SH-SY5Y (cell line): ENCODE measurements at regions not wholly inside any gene's neighbourhood (a gene's known extent, or its start where the extent isn't known, plus 50 kb on each side); places are given as distances from the start of the nearest gene placed in this dataset.

Experiments used
- GATA2 ChIP-seq: IDR thresholded peaks from 2 replicates; pipeline ENCODE4 v1.6.1; 2011; ENCODE audit warnings: mild to moderate bottlenecking, low read depth, low read length
- GATA3 ChIP-seq: IDR thresholded peaks from 2 replicates; pipeline ENCODE4 v1.6.1; 2011; ENCODE audit warnings: low read depth, mild to moderate bottlenecking, low read length, moderate library complexity

- TF ChIP-seq GATA2 (no peak), GATA3 (no peak)
These were observed 103.0 kb upstream of the TEX51 start for GRCh38 chr2:126795656-126796055.

- TF ChIP-seq GATA3 (no peak), GATA2 (no peak)
These were observed 101.6 kb upstream of the TEX51 start for GRCh38 chr2:126796931-126797621.

DNA sequence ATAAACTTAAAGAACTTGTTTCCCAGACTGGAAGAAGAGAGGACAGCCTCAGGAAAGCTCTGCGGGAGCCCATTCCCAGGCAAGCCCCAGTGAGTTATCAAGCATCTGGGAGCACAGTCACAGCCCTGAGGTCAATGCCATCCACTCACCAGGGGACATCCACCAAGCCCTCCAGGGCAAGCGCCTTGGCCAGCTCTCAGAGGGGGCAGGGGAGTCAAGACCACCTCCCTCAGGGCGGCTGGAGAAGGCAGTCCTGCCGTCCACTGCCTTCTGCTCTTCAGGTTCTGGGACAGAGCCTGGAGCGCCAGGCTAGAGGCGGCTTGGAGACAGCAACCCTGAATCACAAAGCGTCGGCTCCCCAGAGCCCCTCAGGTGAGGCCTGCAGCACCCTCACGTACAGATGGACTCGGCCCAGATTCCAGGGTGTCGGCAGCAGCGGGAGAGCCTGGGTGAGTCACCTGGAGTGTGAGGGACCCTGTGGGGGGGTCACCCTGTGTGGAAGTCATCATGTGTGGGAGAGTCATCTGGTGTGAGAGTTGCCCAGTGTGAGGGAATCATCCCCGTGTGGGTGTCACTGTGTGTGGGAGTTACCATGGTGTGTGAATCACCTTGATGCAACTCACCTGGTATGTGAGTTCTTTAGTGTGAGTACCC is 100.9 kb upstream of the TEX51 start:
- no peak for TF ChIP-seq GATA3
- TF ChIP-seq GATA2, result no peak

DNA sequence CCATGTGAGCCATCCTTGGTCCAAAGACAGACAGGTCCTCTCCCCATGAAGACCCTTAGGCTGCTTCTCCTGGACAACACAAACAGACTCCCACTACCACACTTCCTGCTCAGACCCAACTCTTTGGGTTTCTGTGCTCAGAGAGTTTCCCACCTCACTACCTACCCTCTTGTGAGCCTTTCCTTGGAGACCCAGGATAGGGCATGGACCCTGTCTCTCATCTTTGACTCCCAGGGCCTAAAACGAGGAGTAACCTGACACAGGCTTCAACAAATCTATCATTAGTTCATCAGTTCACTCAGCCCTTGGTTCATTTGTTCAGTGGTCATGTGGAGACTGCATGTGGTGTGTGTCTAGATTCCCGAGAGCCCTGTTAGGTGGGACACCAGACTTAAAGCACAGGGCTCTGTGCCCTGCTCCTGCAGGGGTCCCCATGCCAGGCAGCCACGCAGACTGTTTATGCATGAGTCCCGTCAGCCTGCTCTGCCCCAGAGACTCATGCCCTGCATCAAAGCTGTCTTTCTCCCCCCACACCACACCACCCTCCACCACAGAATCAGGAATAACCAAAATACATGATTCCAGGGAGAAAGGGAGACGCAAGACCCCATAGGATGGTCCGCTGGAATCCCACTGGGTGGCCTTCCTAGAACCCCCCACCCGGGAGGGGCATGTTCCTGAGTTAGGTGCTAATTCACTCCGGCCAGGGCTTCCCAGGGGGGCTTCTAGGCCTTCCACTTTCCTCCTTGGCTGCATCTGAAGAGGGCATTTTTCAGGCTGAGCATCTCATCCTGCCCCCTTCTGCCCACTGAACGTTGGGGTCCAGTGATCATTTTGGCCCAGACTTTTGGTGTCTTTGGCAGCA is 100.2 kb upstream of the TEX51 start:
- no peak for TF ChIP-seq GATA3
- no peak for TF ChIP-seq GATA2

GRCh38 chr2:126799301-126799700 is 99.4 kb upstream of the TEX51 start:
- TF ChIP-seq GATA2, result no peak
- no peak for TF ChIP-seq GATA3

DNA sequence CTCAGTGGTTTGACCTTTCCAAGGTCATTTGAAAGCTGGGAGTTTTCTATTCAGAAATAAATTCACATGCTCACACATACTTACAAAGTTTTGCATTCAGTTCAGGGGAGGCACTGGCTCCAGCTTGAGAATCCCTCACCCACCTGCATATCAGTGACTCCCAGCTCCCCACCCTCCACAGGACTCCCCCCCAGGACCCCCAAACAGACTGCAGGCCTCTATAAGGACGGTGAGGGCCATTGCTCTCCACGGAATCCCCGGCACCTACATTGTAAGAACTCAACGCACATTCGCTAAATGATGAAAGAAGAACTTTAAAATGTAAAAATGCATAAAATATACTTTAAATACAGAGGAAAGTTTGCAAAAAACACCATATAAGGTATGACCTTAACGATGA is 97.2 kb upstream of the TEX51 start:
- no peak for TF ChIP-seq GATA2
- no peak for TF ChIP-seq GATA3

- no peak for TF ChIP-seq GATA3
- TF ChIP-seq GATA2, result no peak
These were observed 96.4 kb upstream of the TEX51 start for GRCh38 chr2:126802316-126802715.

DNA sequence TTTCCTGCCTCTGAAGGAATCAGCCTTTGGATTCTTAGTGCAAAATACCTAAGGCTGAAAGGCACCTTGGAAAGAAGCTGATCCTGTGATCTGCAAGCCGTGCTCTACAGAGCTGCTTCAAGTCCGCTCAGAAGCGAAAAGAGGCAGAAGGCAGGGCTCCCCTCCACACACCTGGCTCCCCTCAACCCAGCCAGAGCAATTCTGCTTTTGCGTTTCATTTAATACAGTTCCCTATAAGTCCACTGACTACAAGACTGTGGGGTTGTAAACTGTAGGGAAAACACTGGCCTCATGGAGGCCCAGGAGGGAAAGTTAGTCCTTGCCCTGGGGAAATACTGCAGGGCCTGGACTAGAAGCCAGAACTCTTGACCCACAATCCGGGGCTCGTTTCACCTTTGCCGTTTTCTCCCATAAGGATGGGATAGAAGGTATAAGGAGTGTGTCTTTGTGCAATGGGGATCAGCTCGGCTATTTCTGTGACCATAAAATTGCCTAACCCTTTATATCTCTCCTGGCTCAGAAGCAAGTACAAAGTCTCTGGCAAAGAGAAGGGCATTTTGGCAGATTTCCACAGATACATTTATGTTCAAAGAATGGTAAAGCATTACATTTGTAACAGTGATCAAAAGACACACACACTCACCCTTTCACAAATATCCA is 95.8 kb upstream of the TEX51 start:
- TF ChIP-seq GATA3 (no peak), GATA2 (no peak)

DNA sequence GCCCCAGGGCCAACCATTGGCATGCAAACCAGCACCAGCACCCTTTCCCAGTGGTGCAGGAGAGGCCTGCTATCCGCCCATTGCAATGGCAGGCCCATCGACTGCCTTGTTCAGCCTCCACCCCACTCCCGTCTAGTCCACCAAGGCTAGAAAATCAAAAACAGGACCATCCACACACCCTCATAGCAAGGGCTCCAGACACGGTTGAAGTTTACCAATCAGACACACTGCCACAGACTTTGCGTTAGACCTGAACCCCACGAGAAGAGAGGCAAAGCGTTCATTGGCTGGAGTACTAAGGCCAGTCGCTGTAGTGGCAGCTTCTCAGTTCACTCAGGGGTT is 95.3 kb upstream of the TEX51 start:
- TF ChIP-seq GATA2 (no peak), GATA3 (no peak)

DNA sequence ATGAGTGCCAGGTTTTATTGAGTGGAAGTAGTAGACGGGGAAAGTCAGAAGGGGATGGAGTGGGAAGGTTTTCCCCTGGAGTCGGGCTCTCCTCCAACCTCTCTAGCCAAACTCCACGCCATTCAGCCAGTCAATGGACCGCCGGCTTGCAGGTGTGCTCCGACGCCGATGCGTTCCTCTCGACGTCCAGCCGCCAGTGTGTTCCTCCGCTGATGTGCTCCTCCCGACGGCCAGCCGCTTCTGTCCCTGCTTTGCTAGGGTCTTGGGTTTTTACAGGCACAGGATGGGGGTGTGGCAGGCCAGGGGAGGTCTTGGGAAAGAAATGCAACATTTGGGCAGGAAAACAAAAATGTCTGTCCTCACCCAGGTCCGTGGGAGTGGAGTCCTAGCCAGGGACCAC is 94.3 kb upstream of the TEX51 start:
- no peak for TF ChIP-seq GATA3
- no peak for TF ChIP-seq GATA2

DNA sequence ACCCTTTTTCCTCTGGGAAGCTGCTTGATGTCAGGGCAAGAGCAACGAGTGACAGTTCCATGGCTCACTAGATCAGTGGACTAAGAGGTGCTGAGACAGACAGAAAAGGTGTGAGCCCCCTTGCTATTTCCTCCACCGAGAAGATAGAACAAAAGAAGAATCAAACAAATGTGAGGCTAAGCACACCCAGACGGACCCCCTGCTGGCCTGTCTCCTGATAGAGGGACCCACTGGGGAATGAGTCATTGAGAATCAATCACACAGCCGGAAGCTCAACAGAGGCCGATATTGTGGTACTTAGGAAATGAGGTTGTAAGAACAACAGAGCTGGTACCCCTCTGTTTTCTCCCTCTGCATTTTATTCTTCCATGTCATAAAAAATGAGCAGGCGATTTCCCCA is 89.8 kb upstream of the TEX51 start:
- TF ChIP-seq GATA2 (no peak), GATA3 (no peak)

DNA sequence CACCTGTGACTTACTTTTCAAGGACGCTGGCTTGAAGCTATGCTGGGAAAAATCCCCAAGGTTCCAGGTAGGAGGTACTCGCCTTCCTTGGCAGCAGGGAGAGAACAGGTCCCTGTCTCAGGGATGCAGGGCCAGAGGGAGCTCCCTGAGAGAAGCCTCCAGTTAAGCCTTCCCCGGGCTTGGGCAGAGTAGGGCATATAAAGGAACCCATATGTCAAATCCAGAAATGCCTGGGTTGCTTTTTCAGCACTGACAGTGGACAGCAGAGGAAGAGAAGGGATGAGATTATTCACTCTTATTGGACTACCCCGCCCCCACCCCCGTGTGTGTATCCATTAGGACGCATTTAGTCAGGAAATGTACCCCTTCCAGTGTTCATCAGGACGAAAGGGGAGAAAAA is 89.3 kb upstream of the TEX51 start:
- TF ChIP-seq GATA2, result no peak
- TF ChIP-seq GATA3, result no peak

DNA sequence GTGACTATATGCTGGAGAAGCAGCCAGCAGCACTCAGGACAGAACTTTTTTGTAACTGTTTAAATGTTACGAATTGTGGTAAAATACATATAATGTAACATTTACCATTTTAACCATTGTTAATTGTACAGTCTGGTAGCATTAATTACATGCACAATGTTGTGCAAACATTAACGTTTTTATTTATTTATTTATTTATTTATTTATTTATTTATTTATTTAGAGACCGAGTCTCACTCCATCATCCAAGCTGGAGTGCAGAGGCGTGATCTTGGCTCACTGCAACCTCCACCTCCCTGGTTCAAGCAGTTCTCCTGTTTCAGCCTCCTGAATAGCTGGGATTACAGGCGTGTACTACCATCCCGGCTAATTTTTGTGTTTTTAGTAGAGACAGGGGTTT is 88.7 kb upstream of the TEX51 start:
- TF ChIP-seq GATA3 (no peak), GATA2 (no peak)

DNA sequence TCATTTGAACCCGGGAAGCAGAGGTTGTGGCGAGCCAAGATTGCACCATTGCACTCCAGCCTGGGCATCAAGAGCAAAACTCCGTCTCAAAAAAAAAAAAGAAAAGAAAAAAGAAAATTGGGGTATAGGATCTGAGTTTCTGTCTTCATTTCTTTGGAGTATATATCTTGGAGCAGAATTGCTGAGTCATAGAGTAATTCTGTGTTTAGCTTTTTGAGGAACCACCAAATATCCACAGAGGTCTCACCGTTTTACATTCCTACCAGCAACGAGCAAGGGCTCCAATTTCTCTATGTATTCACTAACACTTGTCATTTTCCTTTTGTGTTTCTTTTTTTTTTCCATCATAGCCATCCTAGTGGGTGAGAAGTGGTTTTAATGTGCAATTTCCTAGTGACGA is 87.6 kb upstream of the TEX51 start:
- TF ChIP-seq GATA3, result no peak
- TF ChIP-seq GATA2, result no peak
